Nephron progenitor cell (in vitro differentiated cells): ENCODE measurements at regions not wholly inside any gene's neighbourhood (a gene's known extent, or its start where the extent isn't known, plus 50 kb on each side); places are given as distances from the start of the nearest gene placed in this dataset.

ENCODE experiments used
- DNase-seq: peaks from one replicate; pipeline ENCODE4 v3.0.0; 2021
- H3K27ac Mint-ChIP-seq: 2 replicates; pipeline ENCODE4 v1.8.0; 2021; ENCODE audit warnings: mild to moderate bottlenecking, moderate library complexity, mixed read lengths
- H3K27me3 Mint-ChIP-seq: 2 replicates; pipeline ENCODE4 v1.8.0; 2021; ENCODE audit warnings: mild to moderate bottlenecking, low read depth, mixed read lengths; ENCODE audit not compliant: poor library complexity
- H3K36me3 Mint-ChIP-seq: 2 replicates; pipeline ENCODE4 v1.8.0; 2021; ENCODE audit warnings: low read depth, mixed read lengths
- H3K4me1 Mint-ChIP-seq: 2 replicates; pipeline ENCODE4 v1.8.0; 2021; ENCODE audit warnings: mixed read lengths
- H3K4me3 Mint-ChIP-seq: 2 replicates; pipeline ENCODE4 v1.8.0; 2021; ENCODE audit warnings: mild to moderate bottlenecking, moderate library complexity, mixed read lengths
- H3K9me3 Mint-ChIP-seq: 2 replicates; pipeline ENCODE4 v1.8.0; 2021; ENCODE audit warnings: mild to moderate bottlenecking, moderate library complexity, mixed read lengths
- TF ChIP-seq, protein P1 (sequence below): fragments of 200-600 bp; sonication (generic); IDR thresholded peaks from 2 replicates; pipeline ENCODE4 v1.5.0; 2021; ENCODE audit warnings: antibody characterized with exemption

DNA sequence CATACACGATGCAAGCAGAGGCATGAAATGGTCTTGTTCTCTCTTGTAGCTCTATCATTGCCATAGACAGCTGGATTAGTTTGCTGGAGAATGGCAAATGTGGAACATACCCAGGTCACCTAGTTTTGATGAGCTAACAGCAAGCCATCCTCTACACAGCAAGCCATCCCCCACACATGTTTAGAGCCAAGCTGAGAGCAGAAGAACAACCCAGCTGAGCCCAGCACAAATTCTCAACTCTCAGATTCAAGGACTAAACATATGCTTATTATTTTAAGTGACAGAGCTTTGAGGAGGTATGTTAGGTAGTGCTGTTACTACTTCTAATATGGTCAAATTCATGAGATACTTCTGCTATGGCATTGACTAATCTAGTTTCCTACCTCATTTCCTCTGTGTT is 230.3 kb downstream of the OTOR start:
- no peaks in the 10 kb centered on the region for H3K4me1 Mint-ChIP-seq
- no peak for DNase-seq
- no peaks in the 10 kb centered on the region for H3K36me3 Mint-ChIP-seq
- TF ChIP-seq, protein P1, sequence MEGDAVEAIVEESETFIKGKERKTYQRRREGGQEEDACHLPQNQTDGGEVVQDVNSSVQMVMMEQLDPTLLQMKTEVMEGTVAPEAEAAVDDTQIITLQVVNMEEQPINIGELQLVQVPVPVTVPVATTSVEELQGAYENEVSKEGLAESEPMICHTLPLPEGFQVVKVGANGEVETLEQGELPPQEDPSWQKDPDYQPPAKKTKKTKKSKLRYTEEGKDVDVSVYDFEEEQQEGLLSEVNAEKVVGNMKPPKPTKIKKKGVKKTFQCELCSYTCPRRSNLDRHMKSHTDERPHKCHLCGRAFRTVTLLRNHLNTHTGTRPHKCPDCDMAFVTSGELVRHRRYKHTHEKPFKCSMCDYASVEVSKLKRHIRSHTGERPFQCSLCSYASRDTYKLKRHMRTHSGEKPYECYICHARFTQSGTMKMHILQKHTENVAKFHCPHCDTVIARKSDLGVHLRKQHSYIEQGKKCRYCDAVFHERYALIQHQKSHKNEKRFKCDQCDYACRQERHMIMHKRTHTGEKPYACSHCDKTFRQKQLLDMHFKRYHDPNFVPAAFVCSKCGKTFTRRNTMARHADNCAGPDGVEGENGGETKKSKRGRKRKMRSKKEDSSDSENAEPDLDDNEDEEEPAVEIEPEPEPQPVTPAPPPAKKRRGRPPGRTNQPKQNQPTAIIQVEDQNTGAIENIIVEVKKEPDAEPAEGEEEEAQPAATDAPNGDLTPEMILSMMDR, result no peak
- no peaks in the 10 kb centered on the region for H3K27me3 Mint-ChIP-seq
- no peak overlapping the region for H3K4me3 Mint-ChIP-seq
- peaks cover 3% of the 10 kb centered on the region for H3K9me3 Mint-ChIP-seq
- no peak overlapping the region for H3K27ac Mint-ChIP-seq

DNA sequence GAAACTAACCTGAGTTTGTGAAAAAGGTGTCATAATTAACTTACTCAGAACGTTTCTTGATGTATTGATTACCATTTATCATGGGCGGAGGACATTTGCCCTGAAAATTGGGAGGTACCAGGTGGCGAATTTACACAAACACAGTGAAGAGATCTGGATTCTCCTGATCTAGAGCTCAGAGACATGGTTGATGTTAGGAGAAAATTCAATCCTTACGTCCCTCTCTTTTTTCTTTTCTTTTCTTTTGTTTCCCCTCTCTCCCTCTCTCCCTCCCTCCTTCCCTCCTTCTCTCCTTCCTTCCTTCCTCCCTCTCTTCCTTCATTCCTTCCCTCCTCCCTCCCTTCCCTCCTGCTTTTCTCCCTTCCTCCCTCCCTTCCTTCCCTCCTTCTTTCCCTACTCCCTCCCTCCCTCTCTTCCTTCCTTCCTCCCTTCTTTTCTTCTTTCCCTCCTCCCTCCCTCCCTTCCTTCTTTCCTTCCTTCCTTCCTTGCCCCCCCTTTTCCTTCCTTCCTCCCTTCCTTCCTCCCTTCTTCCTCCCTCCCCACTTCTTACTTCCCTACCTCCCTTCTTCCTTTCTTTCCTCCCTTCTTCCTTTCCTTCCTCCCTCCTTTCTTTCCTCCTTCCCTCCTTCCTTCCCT is 234.1 kb downstream of the OTOR start:
- H3K4me3 Mint-ChIP-seq, result no peak overlapping the region
- H3K27ac Mint-ChIP-seq, result no peak overlapping the region

DNA sequence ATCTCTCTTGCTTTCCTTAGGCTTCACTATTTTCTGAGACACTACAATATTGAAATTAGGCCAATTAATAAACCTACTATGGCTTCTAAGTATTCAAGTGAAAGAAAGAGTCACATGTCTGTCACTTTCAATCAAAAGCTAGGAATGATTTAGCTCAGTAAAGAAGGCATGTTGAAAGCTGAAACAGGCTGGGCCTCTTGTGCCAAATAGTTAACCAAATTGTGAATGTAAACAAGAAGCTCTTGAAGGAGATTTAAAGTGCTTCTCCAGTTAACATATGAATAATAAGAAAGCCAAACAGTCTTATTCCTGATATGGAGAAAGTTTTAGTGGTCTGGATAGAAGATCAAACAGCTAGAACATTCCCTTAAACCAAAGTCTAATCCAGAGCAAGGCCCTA is 236.3 kb downstream of the OTOR start:
- H3K4me1 Mint-ChIP-seq, result no peaks in the 10 kb centered on the region
- H3K27me3 Mint-ChIP-seq, result peaks cover 4% of the 10 kb centered on the region
- peaks cover 10% of the 10 kb centered on the region for H3K9me3 Mint-ChIP-seq
- H3K4me3 Mint-ChIP-seq, result no peak overlapping the region
- no peak overlapping the region for H3K27ac Mint-ChIP-seq
- TF ChIP-seq, protein P1, result no peak
- DNase-seq, result no peak
- no peaks in the 10 kb centered on the region for H3K36me3 Mint-ChIP-seq

More for the DNA sequence above, 234.1 kb downstream of the OTOR start:
- TF ChIP-seq, protein P1, result no peak
- Mint-ChIP-seq H3K4me1 (no peaks in the 10 kb centered on the region), H3K9me3 (peaks cover 10% of the 10 kb centered on the region), H3K27me3 (peaks cover under 1% of the 10 kb centered on the region), H3K36me3 (no peaks in the 10 kb centered on the region)
- DNase-seq, result no peak

DNA sequence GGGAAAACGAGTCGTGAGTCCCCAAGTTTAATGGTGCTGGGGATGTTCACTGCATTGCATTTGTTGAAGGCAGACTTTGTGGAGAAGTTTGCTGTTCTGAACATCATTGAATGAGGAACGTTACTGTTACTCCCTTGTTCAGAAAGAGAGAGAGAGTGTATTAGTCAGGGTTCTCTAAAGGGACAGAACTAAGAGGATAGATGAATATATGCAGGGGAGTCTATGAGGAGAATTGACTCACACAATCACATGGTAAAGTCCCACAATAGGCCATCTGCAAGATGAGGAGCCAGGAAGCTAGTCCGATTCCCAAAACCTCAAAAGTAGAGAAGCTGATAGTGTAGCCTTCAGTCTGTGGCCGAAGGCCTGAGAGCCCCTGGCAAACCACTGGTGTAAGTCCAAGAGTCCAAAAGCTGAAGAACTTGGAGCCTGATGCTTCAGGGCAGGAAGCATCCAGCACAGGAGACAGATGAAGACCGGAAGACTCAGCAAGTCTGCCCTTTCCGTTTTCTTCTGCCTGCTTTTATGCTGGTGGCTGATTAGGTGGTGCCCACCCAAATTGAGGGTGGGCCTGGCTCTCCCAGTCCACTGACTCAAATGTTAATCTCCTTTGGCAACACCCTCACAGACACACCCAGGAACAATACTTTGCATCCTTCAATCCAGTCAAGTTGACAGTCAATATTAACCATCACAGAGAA is 223.5 kb upstream of the PCSK2 start:
- no peak overlapping the region for H3K4me3 Mint-ChIP-seq
- H3K9me3 Mint-ChIP-seq, result peaks cover 4% of the 10 kb centered on the region
- H3K27me3 Mint-ChIP-seq, result no peaks in the 10 kb centered on the region
- TF ChIP-seq, protein P1, result no peak
- H3K4me1 Mint-ChIP-seq, result no peaks in the 10 kb centered on the region
- no peak overlapping the region for H3K27ac Mint-ChIP-seq
- no peaks in the 10 kb centered on the region for H3K36me3 Mint-ChIP-seq
- DNase-seq, result no peak

DNA sequence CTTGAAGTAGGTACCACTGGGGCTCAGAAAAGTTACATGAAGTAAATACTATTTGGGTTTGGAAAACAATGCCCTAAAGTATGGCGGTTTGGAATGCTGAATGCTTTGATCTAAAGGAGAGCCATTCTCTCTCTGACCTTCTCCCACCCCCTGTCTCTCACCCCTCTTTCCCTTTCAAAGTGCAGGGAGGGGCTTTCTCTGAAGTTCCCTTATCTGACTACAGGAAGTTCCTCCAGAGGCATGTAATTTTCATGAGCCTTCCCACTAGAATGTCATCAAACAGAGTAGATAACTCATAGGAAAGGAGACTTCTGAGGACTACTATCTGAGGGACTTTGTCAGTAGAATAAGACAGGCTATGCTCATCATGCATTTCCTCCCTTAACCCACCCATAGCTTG is 216.7 kb upstream of the PCSK2 start:
- H3K27me3 Mint-ChIP-seq, result no peaks in the 10 kb centered on the region
- H3K4me3 Mint-ChIP-seq, result no peak overlapping the region
- DNase-seq, result no peak
- H3K4me1 Mint-ChIP-seq, result peaks cover 13% of the 10 kb centered on the region
- TF ChIP-seq, protein P1, result no peak
- H3K27ac Mint-ChIP-seq, result no peak overlapping the region
- H3K9me3 Mint-ChIP-seq, result peaks cover 4% of the 10 kb centered on the region
- no peaks in the 10 kb centered on the region for H3K36me3 Mint-ChIP-seq
